Mucosa of descending colon (tissue), 3 donors: ENCODE measurements at regions not wholly inside any gene's neighbourhood (a gene's known extent, or its start where the extent isn't known, plus 50 kb on each side); places are given as distances from the start of the nearest gene placed in this dataset.

ENCODE experiments used
- ATAC-seq: fragments of 200-7000 bp; cut with Tn5 transposase; one replicate; pipeline ENCODE4 v1.9.1; 2020; ENCODE audit warnings: mild to moderate bottlenecking, moderate library complexity
- DNase-seq, 3 donors: peaks; one replicate each; pipeline ENCODE4 v3.0.0-alpha.2; 2020
- H3K36me3 ChIP-seq: fragments of 200-600 bp; one replicate; pipeline ENCODE4 v1.8.0; 2021; ENCODE audit warnings: low read depth, mild to moderate bottlenecking
- H3K4me1 ChIP-seq: fragments of 200-600 bp; one replicate; pipeline ENCODE4 v1.8.0; 2021; ENCODE audit warnings: low read depth, mild to moderate bottlenecking
- H3K4me3 ChIP-seq: fragments of 200-600 bp; one replicate; pipeline ENCODE4 v1.8.0; 2021; ENCODE audit warnings: mild to moderate bottlenecking
- H3K9me3 ChIP-seq: fragments of 200-600 bp; one replicate; pipeline ENCODE4 v1.8.0; 2021; ENCODE audit warnings: mild to moderate bottlenecking
- CTCF ChIP-seq: fragments of 200-600 bp; IDR thresholded peaks from one replicate; pipeline ENCODE4 v1.8.0; 2022; ENCODE audit warnings: antibody characterized with exemption, mild to moderate bottlenecking
- intact Hi-C, 2 donors: fragments of 100-400 bp; cut with DNase I in 1 of 2; cut with micrococcal nuclease in 1 of 2; formaldehyde crosslinking; loops; one replicate each; pipeline versions ENCODE4 v1.11.0 to v1.11.1; 2022; cut with DNase I, micrococcal nuclease
- donor health status: DM: no; HTN: no; CAD: no; lungs with moderate emphysema.
- donor health status: DM: no; HTN: no; CAD: no.
- donor health status: DM: no; HTN: yes; CAD: no.

DNA sequence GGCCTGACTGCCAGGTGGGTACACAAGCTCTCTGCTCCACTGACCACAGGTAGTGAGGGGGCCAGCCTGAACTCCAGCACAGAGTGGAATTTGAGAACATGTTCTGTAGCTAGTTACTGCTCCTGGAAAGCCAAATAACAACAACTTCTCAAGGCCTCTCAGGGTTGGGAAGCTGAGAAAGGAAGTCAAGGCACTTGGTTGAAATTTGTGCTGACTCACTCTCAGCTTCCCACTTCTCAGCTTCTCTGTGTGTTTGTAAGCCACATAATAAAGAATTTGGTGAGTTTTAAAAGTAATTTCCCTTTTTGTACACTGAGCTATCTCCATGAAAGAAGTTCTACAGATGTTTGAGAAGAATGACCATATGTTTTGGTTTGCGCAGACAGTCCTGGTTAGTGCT is 234.9 kb downstream of the KTN1 start:
- peak; percentile 13 for ATAC-seq
- TF ChIP-seq CTCF = no peak
- intact Hi-C loops = no loop called here
- no peaks in the 10 kb centered on the region for H3K36me3 ChIP-seq
- no peaks in the 10 kb centered on the region for H3K4me1 ChIP-seq
- no peak overlapping the region for H3K4me3 ChIP-seq
- no peaks in the 10 kb centered on the region for H3K9me3 ChIP-seq
- no peak for DNase-seq

DNA sequence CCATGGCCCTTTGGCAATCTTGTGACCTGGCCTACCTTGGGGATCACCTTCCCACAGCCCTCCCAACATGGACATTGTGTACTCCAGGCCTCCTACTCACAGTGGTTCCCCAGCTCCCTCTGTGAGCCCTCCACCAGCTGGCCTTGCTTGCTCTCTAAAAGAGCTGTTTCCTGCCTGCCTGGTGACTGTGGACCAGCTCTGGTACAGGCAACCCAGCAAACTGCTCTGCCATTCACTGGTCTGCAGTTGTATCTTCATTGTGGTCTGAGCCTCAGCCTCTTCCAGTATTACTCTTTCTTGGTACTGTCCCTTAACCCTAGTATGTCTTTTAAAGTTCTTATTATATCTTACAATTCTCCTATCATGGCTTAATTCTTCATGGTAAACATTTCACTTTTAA is 236.2 kb downstream of the KTN1 start:
- intact Hi-C loops = no loop called here

GRCh38 chr14:55819610-55820304 is 239.8 kb downstream of the KTN1 start:
- no peak overlapping the region for H3K4me3 ChIP-seq
- no peaks in the 10 kb centered on the region for H3K4me1 ChIP-seq
- TF ChIP-seq CTCF = no peak
- no peak for DNase-seq
- intact Hi-C loops = no loop called here
- H3K36me3 ChIP-seq = no peaks in the 10 kb centered on the region
- peak; percentile 18 for ATAC-seq
- H3K9me3 ChIP-seq = peaks cover 8% of the 10 kb centered on the region

More for the DNA sequence above, 236.2 kb downstream of the KTN1 start:
- Histone ChIP-seq H3K4me1 (no peaks in the 10 kb centered on the region), H3K36me3 (no peaks in the 10 kb centered on the region), H3K4me3 (no peak overlapping the region), H3K9me3 (no peaks in the 10 kb centered on the region)
- no peak for TF ChIP-seq CTCF
- ATAC-seq = no peak
- DNase-seq = no peak

DNA sequence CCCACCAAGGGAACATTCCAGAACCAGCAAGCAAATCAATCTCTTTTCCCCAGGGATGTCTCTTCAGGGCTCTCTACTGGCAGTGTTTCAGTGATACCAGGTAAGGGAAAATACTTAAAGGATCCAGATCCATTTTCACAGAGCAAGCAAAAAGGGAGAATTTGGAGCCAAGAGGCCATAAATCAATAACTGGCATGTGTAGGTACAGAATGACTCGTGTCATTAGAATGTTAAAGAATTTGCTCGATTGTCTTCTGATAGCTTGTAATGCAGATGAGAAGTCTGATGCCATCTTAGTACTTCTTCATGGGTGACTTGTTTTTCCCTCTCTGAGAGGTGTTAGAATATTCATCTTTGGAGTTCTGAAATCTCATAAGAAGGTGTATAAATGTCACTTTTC is 242.9 kb downstream of the KTN1 start:
- H3K4me3 ChIP-seq = no peak overlapping the region
- H3K36me3 ChIP-seq = no peaks in the 10 kb centered on the region
- intact Hi-C loops = no loop called here
- no peaks in the 10 kb centered on the region for H3K4me1 ChIP-seq
- peaks cover 8% of the 10 kb centered on the region for H3K9me3 ChIP-seq
- ATAC-seq (no peak), DNase-seq (no peak)
- no peak for TF ChIP-seq CTCF

- DNase-seq = peak in 2 of 3 donors; percentile 24 to 65
- no peak overlapping the region for H3K4me3 ChIP-seq
- H3K36me3 ChIP-seq = no peaks in the 10 kb centered on the region
- ATAC-seq = peak; percentile 97
- H3K9me3 ChIP-seq = no peaks in the 10 kb centered on the region
- H3K4me1 ChIP-seq = no peaks in the 10 kb centered on the region
- intact Hi-C loops = no loop called here
- TF ChIP-seq CTCF = no peak
These were observed 252.3 kb downstream of the KTN1 start for GRCh38 chr14:55832122-55832911.
